Brain pericyte (primary cell): ENCODE measurements at regions not wholly inside any gene's neighbourhood (a gene's known extent, or its start where the extent isn't known, plus 50 kb on each side); places are given as distances from the start of the nearest gene placed in this dataset.

ENCODE experiments used
- DNase-seq: peaks from one replicate; pipeline ENCODE4 v3.0.0-alpha.2; 2012; ENCODE audit warnings: low read depth, low spot score

DNA sequence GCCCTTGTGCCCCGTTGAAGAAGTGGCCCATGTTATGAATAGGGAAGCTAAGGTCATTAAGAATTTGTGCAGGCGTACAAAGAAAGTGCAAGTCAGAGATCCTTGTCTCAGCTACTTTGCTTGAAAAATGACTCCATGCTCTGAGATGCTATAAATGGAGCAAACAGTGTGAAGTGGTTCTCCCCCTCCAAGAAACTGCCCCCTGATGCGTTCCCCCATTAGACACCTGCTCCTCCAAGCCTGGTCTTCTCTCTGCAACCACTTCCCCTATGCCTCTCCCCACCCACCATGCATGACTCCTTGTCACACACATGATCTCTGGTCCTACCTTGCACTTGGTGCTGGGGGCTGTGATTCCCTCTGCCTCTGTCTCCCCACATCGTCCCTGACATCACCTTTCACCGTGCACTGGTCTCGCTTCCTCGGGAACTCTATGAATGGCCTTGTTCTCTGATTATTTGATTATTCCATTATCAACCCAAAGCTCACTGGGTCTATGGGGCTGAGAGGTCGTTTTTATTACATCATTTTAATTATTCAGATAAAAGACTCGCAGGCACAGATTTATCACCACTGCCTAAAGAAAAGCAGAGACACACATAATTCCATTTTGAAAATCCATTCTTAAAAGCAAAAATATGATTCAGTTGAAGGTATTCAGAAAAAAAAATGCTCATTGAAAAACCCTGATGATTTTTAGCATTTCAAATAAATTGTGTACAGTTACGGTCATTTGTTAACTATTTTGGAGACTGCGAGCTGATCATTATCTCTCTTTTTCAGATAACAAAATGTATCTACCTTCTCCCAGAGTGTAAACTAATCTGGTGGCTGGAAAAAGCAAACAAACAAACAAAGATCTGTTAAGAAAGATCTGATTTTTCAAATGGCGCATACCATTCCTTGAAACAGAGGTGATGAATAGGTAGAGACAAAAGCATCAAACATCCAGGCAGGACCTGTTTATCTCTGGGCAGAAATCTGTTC, 294.9 kb downstream of the SOX11 start:
- no peak for DNase-seq

GRCh38 chr2:5988120-5988519, 295.9 kb downstream of the SOX11 start:
- no peak for DNase-seq

GRCh38 chr2:5990086-5990485, 297.9 kb downstream of the SOX11 start:
- no peak for DNase-seq

GRCh38 chr2:5991305-5991968, 299.3 kb downstream of the SOX11 start:
- DNase-seq, result no peak

DNA sequence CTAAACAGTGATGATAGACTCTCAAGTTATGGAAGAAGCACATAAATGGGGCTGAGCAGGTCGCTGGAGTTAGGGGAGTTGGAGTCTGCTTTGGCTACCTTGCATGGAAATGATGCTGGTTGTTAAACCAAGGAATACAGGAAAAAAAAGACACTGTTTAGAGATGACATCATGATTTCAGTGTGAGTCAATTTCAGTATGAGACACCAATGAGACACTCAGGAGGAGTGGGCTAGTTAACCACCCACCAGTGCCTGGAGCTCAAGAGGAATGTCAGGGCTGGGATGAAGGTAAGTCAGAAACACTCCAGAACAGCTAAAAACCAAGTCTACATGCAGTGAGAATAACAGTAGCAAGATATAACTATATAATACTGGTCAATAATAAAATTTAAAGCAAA, 303.6 kb downstream of the SOX11 start:
- no peak for DNase-seq

GRCh38 chr2:6008186-6008585, 316.0 kb downstream of the SOX11 start:
- DNase-seq, result no peak

- DNase-seq, result no peak
Observed at GRCh38 chr2:6008726-6009125, 316.5 kb downstream of the SOX11 start.

DNA sequence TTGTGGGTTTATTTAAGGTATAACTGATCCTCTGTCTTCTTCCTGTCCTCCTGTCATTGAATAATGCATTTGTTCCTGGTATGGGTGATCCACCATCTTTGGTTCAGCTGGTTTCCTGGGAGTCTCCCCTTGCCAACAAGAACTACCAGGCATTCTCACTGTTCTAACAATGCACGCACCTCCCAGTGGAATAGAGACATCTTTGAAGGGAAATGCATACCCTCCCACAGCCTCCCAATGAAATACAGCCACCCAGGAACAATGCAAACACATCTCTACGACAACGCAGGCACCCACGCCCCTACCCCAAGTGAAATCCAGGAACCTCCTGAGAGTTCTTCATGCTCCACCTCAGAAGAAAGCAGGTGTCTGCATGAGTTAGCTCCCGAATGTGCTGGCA, 318.0 kb downstream of the SOX11 start:
- no peak for DNase-seq

- DNase-seq, result no peak
Observed at GRCh38 chr2:6011921-6012320, 319.7 kb downstream of the SOX11 start.

GRCh38 chr2:6017736-6018286, 325.6 kb downstream of the SOX11 start:
- DNase-seq, result no peak

DNA sequence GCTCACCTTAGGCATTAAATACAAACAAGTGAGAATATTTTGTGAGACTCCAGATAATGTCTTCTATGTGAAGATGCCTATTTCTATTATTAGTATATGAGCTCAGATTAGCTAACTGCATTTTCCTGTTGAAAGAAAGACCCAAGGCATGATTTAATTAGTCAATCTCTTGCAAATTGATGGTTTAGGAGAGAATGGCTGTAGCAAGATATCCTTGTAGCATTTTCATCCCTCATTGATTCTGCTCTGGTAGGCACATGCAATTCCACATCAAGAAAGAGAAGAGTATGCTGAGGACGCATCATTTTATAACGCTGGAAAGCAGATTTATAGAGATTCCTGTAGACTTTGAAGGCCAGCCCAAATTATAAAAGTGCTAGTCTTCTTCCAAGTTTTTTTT, 332.0 kb downstream of the SOX11 start:
- no peak for DNase-seq

GRCh38 chr2:6024784-6025183, 332.6 kb downstream of the SOX11 start:
- no peak for DNase-seq

GRCh38 chr2:6025391-6025790, 333.2 kb downstream of the SOX11 start:
- DNase-seq, result no peak

DNA sequence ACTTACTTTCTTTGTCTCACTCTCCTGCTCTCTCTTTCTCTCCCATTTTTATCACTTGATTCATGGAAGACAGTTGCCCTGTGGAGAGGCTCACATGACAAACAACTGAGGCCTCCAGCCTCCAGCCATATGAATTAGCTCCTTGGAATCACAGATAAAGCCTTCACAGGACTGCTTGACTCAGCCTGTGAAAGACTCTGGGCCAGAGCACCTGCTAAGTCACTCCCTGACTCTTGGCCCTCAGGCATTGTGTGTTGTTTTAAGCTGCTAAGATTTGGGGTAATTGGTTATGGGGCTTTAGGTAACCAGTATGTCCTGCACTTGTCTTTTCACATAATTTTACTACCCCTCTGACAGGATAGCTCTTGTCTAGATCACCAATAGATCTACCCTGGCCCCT, 334.9 kb downstream of the SOX11 start:
- no peak for DNase-seq

- DNase-seq, result no peak
Observed at GRCh38 chr2:6031200-6031867, 339.1 kb downstream of the SOX11 start.

DNA sequence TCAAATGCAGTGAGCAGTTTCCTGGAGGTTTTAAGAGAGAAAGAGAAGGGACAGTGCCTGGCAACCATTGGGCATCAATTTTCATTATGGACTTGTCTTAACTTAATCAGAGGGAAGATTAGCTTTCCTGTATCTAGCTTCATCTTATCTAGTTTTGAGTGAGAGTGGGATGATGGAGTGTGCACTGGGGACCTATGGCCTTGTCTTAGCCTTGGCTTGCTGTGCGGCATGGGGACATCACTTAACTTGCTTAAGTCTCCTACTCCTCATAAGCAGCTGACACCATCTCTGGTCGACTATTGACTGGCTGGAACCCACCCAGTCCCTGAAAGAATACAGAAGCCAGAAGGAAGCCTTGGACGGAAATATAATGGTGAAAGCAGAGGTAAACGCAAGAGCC, 344.0 kb downstream of the SOX11 start:
- no peak for DNase-seq

- DNase-seq, result no peak
Observed at GRCh38 chr2:6043238-6043637, 351.1 kb downstream of the SOX11 start.

DNA sequence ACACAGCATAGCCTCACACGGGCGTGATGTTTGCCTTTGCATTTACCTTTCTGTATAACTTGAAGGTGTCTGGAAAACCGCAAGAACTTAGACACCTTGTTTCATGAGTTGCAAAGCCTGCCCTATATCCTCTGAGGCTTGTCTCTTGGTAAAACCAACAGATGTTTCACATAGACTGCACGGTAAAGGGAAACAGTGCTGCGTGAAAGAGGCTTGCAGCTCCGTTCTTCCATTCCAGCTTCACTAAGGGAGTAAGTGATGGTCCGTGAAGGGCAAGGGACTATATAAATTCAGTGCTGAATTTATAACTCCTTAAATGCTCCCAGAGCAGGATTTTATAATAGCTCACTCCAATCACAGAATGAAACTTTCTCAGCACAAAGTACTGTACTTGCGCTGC, 360.5 kb downstream of the SOX11 start:
- DNase-seq, result no peak

DNA sequence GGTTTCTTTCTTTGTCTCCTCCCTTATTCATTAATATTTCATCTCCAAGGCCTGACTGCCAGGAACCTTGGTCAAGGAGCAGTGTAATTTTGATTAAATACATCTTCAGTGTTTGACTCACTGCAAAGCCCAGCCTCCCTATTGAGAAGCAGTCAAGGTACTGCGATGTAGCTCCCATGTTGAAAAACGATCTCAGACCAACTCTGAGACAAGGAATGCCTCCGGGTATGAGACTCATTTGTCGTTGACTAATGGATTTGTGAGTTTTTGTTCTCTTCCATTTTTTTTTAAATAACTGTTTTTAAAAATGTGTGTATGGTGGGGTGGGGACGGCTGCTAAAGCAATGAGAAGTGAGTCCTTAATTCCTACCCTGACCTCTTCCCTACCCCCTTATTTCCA, 361.6 kb downstream of the SOX11 start:
- DNase-seq, result no peak

DNA sequence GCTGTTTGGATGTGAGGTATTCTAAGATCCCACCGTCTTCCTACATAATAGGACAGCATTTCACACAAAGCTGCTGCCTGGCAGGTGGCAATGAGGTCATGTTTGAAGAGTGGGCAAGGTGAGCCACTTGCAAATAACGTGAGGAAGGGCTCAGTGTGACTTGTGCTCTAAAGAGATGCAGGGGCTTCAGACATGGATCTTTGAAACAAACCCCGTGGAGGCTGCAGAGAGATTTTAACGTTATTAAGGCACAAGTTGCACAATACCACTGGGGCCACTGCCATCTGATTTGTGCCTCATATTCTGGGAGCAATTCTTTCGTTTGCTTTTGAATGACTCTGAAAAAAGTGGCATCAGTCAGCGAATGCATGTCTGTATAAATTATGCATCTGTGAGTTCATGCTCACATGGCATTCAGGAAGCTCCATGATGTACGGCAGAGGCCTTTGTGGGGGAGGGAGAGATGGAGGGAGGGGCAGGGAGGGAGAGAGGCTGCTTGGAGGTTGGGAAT, 362.0 kb downstream of the SOX11 start:
- no peak for DNase-seq

DNA sequence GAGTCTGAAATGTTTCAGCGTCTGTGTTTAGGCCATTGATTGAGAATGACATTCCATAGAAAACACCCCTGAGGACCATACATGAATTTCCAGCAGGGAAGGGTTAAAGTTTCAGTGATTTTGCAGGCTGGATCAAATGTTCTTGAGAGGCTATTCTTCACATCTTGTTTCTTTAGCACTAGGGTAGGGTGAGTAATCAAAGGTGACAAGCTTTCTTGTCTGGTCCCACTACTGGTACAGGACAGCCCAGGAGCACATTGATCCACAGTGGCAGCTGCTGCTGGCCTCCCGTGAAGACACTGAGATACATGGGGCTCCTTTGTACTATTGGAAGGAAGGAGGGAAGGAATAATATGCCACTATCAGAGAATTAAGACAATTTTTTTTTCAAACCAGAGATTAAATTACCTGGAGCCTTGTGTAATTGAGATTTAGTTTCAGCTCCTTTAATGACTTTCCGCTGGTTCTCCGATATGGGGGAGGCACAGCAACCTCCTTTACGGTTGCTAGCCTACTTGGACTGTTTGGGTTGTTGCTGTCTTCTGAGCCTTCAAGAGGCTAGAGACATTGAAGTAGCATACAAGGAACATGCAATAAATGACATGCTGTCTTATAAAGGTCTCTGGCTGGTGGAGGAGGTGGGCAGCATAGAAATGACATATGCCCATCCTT, 368.9 kb downstream of the SOX11 start:
- DNase-seq, result no peak
